CD4-positive, alpha-beta memory T cell (primary cell): ENCODE measurements at regions not wholly inside any gene's neighbourhood (a gene's known extent, or its start where the extent isn't known, plus 50 kb on each side); places are given as distances from the start of the nearest gene placed in this dataset.

Source experiments
- CTCF ChIA-PET: fragments of 350-600 bp; sonication (Branson Sonifier 250); formaldehyde crosslinking; loops from one replicate; lab custom pipeline; 2021; ENCODE audit warnings: inconsistent platforms; ENCODE audit not compliant: partially characterized antibody; lab: Charles Lee
- POLR2A ChIA-PET: fragments of 350-600 bp; sonication (Branson Sonifier 250); formaldehyde crosslinking; loops from one replicate; lab custom pipeline; 2021; ENCODE audit not compliant: partially characterized antibody; lab: Charles Lee
- DNase-seq, 5 donors: peaks; one replicate each; pipeline versions ENCODE4 v3.0.0 to v3.0.0-alpha.2; 2020 to 2022; ENCODE audit warnings: mixed read lengths in 1 of 5
- H3K27ac ChIP-seq: one replicate; pipeline ENCODE4 v1.7.0; 2013; ENCODE audit warnings: low read depth, low read length
- H3K27me3 ChIP-seq: 2 replicates; pipeline ENCODE4 v1.7.0; 2013; ENCODE audit warnings: mild to moderate bottlenecking, low read length, moderate library complexity; ENCODE audit not compliant: insufficient read depth
- H3K36me3 ChIP-seq: 2 replicates; pipeline ENCODE4 v1.7.0; 2013; ENCODE audit warnings: mild to moderate bottlenecking, low read length, moderate library complexity; ENCODE audit not compliant: insufficient read depth
- H3K4me1 ChIP-seq: 2 replicates; pipeline ENCODE4 v1.7.0; 2013; ENCODE audit warnings: mild to moderate bottlenecking, low read length, moderate library complexity; ENCODE audit not compliant: insufficient read depth
- H3K4me3 ChIP-seq, 2 donors: one replicate each; pipeline ENCODE4 v1.7.0; 2013; ENCODE audit warnings: low read length in 2 of 2, mild to moderate bottlenecking in 1 of 2
- H3K9me3 ChIP-seq, 2 donors: one replicate each; pipeline ENCODE4 v1.7.0; 2013; ENCODE audit warnings: low read length in 2 of 2, control low read depth in 1 of 2; ENCODE audit not compliant: control insufficient read depth in 1 of 2
- H3K27ac Mint-ChIP-seq, 7 donors: one replicate each; pipeline ENCODE4 v1.8.0; 2020 to 2021; ENCODE audit warnings: mixed read lengths in 7 of 7, mild to moderate bottlenecking in 6 of 7, inconsistent platforms in 3 of 7, moderate library complexity in 3 of 7
- H3K27me3 Mint-ChIP-seq, 2 donors: one replicate each; pipeline ENCODE4 v1.8.0; 2020 to 2021; ENCODE audit warnings: mixed read lengths in 2 of 2
- H3K36me3 Mint-ChIP-seq, 2 donors: one replicate each; pipeline ENCODE4 v1.8.0; 2020 to 2021; ENCODE audit warnings: mixed read lengths in 2 of 2, inconsistent platforms in 1 of 2, mild to moderate bottlenecking in 1 of 2
- H3K4me1 Mint-ChIP-seq, 4 donors: one replicate each; pipeline ENCODE4 v1.8.0; 2020 to 2021; ENCODE audit warnings: mixed read lengths in 4 of 4, mild to moderate bottlenecking in 1 of 4
- H3K4me3 Mint-ChIP-seq, 8 donors: one replicate each; pipeline ENCODE4 v1.8.0; 2020 to 2021; ENCODE audit warnings: mixed read lengths in 8 of 8, mild to moderate bottlenecking in 7 of 8, moderate library complexity in 6 of 8, inconsistent platforms in 3 of 8
- H3K9me3 Mint-ChIP-seq, 8 donors: one replicate each; pipeline ENCODE4 v1.8.0; 2020 to 2021; ENCODE audit warnings: mixed read lengths in 8 of 8, mild to moderate bottlenecking in 5 of 8, inconsistent platforms in 3 of 8, moderate library complexity in 1 of 8
- intact Hi-C: fragments of 100-400 bp; cut with micrococcal nuclease; formaldehyde crosslinking; loops from one replicate; pipeline ENCODE4 v1.15.1; 2023

- intact Hi-C loops: no loop called here
- POLR2A ChIA-PET: no interaction called here
Measured at GRCh38 chr4:104971462-104971861, 175.2 kb upstream of the TET2 start.

GRCh38 chr4:104973708-104974107 is 173.0 kb upstream of the TET2 start:
- POLR2A ChIA-PET: no interaction called here
- Histone ChIP-seq H3K27ac (no peak overlapping the region), H3K27me3 (no peaks in the 10 kb centered on the region), H3K4me3 (no peak overlapping the region), H3K9me3 (no peaks in the 10 kb centered on the region), H3K36me3 (no peaks in the 10 kb centered on the region), H3K4me1 (no peaks in the 10 kb centered on the region)
- Mint-ChIP-seq H3K27me3 (no peaks in the 10 kb centered on the region), H3K27ac (no peak overlapping the region), H3K4me1 (no peaks in the 10 kb centered on the region), H3K36me3 (no peaks in the 10 kb centered on the region), H3K4me3 (no peak overlapping the region), H3K9me3 (peaks cover 0 to 3% (median 0%) of the 10 kb centered on the region in 8 donors)
- DNase-seq: no peak
- CTCF ChIA-PET: no interaction called here
- intact Hi-C loops: no loop called here

More at GRCh38 chr4:104971462-104971861, 175.2 kb upstream of the TET2 start:
- Mint-ChIP-seq H3K27me3 (peaks cover 0 to 2% of the 10 kb centered on the region in 2 donors), H3K4me3 (no peak overlapping the region), H3K9me3 (peaks cover 0 to 3% (median 0%) of the 10 kb centered on the region in 8 donors), H3K4me1 (peaks cover 3 to 7% (median 5%) of the 10 kb centered on the region in 4 donors), H3K27ac (no peak overlapping the region), H3K36me3 (no peaks in the 10 kb centered on the region)
- CTCF ChIA-PET: no interaction called here
- no peak for DNase-seq
- Histone ChIP-seq H3K36me3 (no peaks in the 10 kb centered on the region), H3K27me3 (no peaks in the 10 kb centered on the region), H3K9me3 (no peaks in the 10 kb centered on the region), H3K4me3 (no peak overlapping the region), H3K4me1 (peaks cover 8% of the 10 kb centered on the region), H3K27ac (no peak overlapping the region)

GRCh38 chr4:104975617-104976016 is 171.1 kb upstream of the TET2 start:
- Mint-ChIP-seq H3K4me3 (no peak overlapping the region), H3K27ac (no peak overlapping the region), H3K27me3 (no peaks in the 10 kb centered on the region), H3K4me1 (no peaks in the 10 kb centered on the region), H3K9me3 (peaks cover 3 to 11% (median 5%) of the 10 kb centered on the region in 8 donors), H3K36me3 (no peaks in the 10 kb centered on the region)
- H3K27ac ChIP-seq: no peak overlapping the region
- no peaks in the 10 kb centered on the region for H3K27me3 ChIP-seq
- no peaks in the 10 kb centered on the region for H3K4me1 ChIP-seq
- H3K36me3 ChIP-seq: no peaks in the 10 kb centered on the region
- DNase-seq: no peak
- POLR2A ChIA-PET: no interaction called here
- CTCF ChIA-PET: no interaction called here
- intact Hi-C loops: no loop called here
- H3K9me3 ChIP-seq: no peaks in the 10 kb centered on the region
- H3K4me3 ChIP-seq: no peak overlapping the region

GRCh38 chr4:104976262-104976661 is 170.4 kb upstream of the TET2 start:
- no peaks in the 10 kb centered on the region for H3K27me3 Mint-ChIP-seq
- no peaks in the 10 kb centered on the region for H3K4me1 Mint-ChIP-seq
- H3K4me1 ChIP-seq: no peaks in the 10 kb centered on the region
- no peaks in the 10 kb centered on the region for H3K27me3 ChIP-seq
- no peaks in the 10 kb centered on the region for H3K36me3 Mint-ChIP-seq
- H3K9me3 ChIP-seq: no peaks in the 10 kb centered on the region
- ChIA-PET CTCF (no interaction called here), POLR2A (no interaction called here)
- H3K27ac Mint-ChIP-seq: no peak overlapping the region
- no peak overlapping the region for H3K4me3 ChIP-seq
- H3K36me3 ChIP-seq: no peaks in the 10 kb centered on the region
- DNase-seq: no peak
- intact Hi-C loops: no loop called here
- H3K4me3 Mint-ChIP-seq: no peak overlapping the region
- H3K27ac ChIP-seq: no peak overlapping the region
- H3K9me3 Mint-ChIP-seq: peaks cover 3 to 11% (median 5%) of the 10 kb centered on the region in 8 donors

GRCh38 chr4:104979083-104979760 is 167.5 kb upstream of the TET2 start:
- Mint-ChIP-seq H3K27ac (no peak overlapping the region), H3K4me1 (peaks cover 0 to 1% (median 0%) of the 10 kb centered on the region in 4 donors), H3K36me3 (no peaks in the 10 kb centered on the region), H3K9me3 (peaks cover 0 to 11% (median 5%) of the 10 kb centered on the region in 8 donors), H3K4me3 (no peak overlapping the region), H3K27me3 (no peaks in the 10 kb centered on the region)
- H3K27me3 ChIP-seq: no peaks in the 10 kb centered on the region
- intact Hi-C loops: no loop called here
- H3K4me3 ChIP-seq: no peak overlapping the region
- H3K27ac ChIP-seq: no peak overlapping the region
- H3K36me3 ChIP-seq: no peaks in the 10 kb centered on the region
- no peak for DNase-seq
- ChIA-PET POLR2A (no interaction called here), CTCF (interaction anchor here (1.2 kb wide), 1 partner anchor 13 kb away, joined by 3 read pairs; no protein-coding TSS in a partner anchor)
- H3K9me3 ChIP-seq: no peaks in the 10 kb centered on the region
- no peaks in the 10 kb centered on the region for H3K4me1 ChIP-seq

- H3K27me3 Mint-ChIP-seq: no peaks in the 10 kb centered on the region
- Histone ChIP-seq H3K27me3 (no peaks in the 10 kb centered on the region), H3K27ac (no peak overlapping the region), H3K9me3 (no peaks in the 10 kb centered on the region), H3K4me1 (no peaks in the 10 kb centered on the region), H3K36me3 (no peaks in the 10 kb centered on the region), H3K4me3 (no peak overlapping the region)
- intact Hi-C loops: no loop called here
- no peak overlapping the region for H3K4me3 Mint-ChIP-seq
- ChIA-PET POLR2A (no interaction called here), CTCF (no interaction called here)
- no peaks in the 10 kb centered on the region for H3K36me3 Mint-ChIP-seq
- peaks cover 0 to 1% (median 0%) of the 10 kb centered on the region in 4 donors for H3K4me1 Mint-ChIP-seq
- no peak for DNase-seq
- peaks cover 0 to 11% (median 5%) of the 10 kb centered on the region in 8 donors for H3K9me3 Mint-ChIP-seq
- H3K27ac Mint-ChIP-seq: no peak overlapping the region
Measured at GRCh38 chr4:104983615-104984179, 163.0 kb upstream of the TET2 start.

- Histone ChIP-seq H3K36me3 (no peaks in the 10 kb centered on the region), H3K27ac (no peak overlapping the region), H3K27me3 (no peaks in the 10 kb centered on the region), H3K9me3 (no peaks in the 10 kb centered on the region), H3K4me3 (no peak overlapping the region), H3K4me1 (no peaks in the 10 kb centered on the region)
- intact Hi-C loops: no loop called here
- H3K9me3 Mint-ChIP-seq: no peaks in the 10 kb centered on the region
- peaks cover 0 to 1% (median 0%) of the 10 kb centered on the region in 4 donors for H3K4me1 Mint-ChIP-seq
- no peak overlapping the region for H3K27ac Mint-ChIP-seq
- peaks cover 0 to 2% of the 10 kb centered on the region in 2 donors for H3K27me3 Mint-ChIP-seq
- ChIA-PET POLR2A (no interaction called here), CTCF (no interaction called here)
- H3K36me3 Mint-ChIP-seq: no peaks in the 10 kb centered on the region
- DNase-seq: no peak
- H3K4me3 Mint-ChIP-seq: no peak overlapping the region
Measured at GRCh38 chr4:104986306-104986705, 160.4 kb upstream of the TET2 start.
